DOHH2 (cell line): ENCODE measurements at regions not wholly inside any gene's neighbourhood (a gene's known extent, or its start where the extent isn't known, plus 50 kb on each side); places are given as distances from the start of the nearest gene placed in this dataset.

ENCODE experiments used
- H3F3A ChIP-seq: fragments of 200-600 bp; sonication (generic), shearing (Covaris generic); 2 replicates; pipeline ENCODE4 v1.6.0; 2016; ENCODE audit warnings: antibody characterized with exemption, mild to moderate bottlenecking; ENCODE audit not compliant: control insufficient read depth, insufficient read depth
- H3K27ac ChIP-seq: fragments of 200-600 bp; sonication (generic); 2 replicates; pipeline ENCODE4 v1.5.1; 2014; ENCODE audit warnings: low read depth, mild to moderate bottlenecking, low read length, moderate library complexity
- H3K27me3 ChIP-seq: fragments of 200-600 bp; sonication (generic); 2 replicates; pipeline ENCODE4 v1.6.1; 2014; ENCODE audit warnings: mild to moderate bottlenecking, low read length, mixed read lengths; ENCODE audit not compliant: control insufficient read depth
- H3K36me3 ChIP-seq: fragments of 200-600 bp; sonication (generic); 2 replicates; pipeline ENCODE4 v1.6.1; 2014; ENCODE audit warnings: mild to moderate bottlenecking, low read length, moderate library complexity, mixed read lengths; ENCODE audit not compliant: control insufficient read depth
- H3K4me1 ChIP-seq: fragments of 200-600 bp; sonication (generic); 2 replicates; pipeline ENCODE4 v1.6.1; 2014; ENCODE audit warnings: mild to moderate bottlenecking, low read length, mixed read lengths; ENCODE audit not compliant: control insufficient read depth
- H3K4me2 ChIP-seq: fragments of 200-600 bp; sonication (generic); 2 replicates; pipeline ENCODE4 v1.6.0; 2014; ENCODE audit warnings: mild to moderate bottlenecking, low read length, moderate library complexity
- H3K4me3 ChIP-seq: fragments of 200-600 bp; sonication (generic); 2 replicates; pipeline ENCODE4 v1.5.1; 2014; ENCODE audit warnings: mild to moderate bottlenecking, low read length, mixed read lengths
- H3K79me2 ChIP-seq: fragments of 200-600 bp; sonication (generic); 2 replicates; pipeline ENCODE4 v1.6.1; 2014; ENCODE audit warnings: mild to moderate bottlenecking, low read length, mixed read lengths; ENCODE audit not compliant: control insufficient read depth
- H3K9me2 ChIP-seq: fragments of 200-600 bp; sonication (generic); replicated peaks from 2 replicates; pipeline ENCODE4 v1.6.1; 2014; ENCODE audit warnings: mild to moderate bottlenecking, low read length, mixed read lengths; ENCODE audit not compliant: control insufficient read depth
- H3K9me3 ChIP-seq: fragments of 200-600 bp; sonication (generic); 2 replicates; pipeline ENCODE4 v1.6.1; 2014; ENCODE audit warnings: antibody characterized with exemption, low read length, mixed read lengths; ENCODE audit not compliant: control insufficient read depth, insufficient read depth
- H4K20me1 ChIP-seq: fragments of 200-600 bp; sonication (generic); 2 replicates; pipeline ENCODE4 v1.6.0; 2014; ENCODE audit warnings: low read depth, mild to moderate bottlenecking, antibody characterized with exemption, low read length, moderate library complexity; ENCODE audit not compliant: control insufficient read depth, insufficient read depth
- CTCF ChIP-seq: fragments of 200-600 bp; sonication (generic); IDR thresholded peaks from one replicate; pipeline ENCODE4 v1.5.1; 2014; ENCODE audit warnings: antibody characterized with exemption, mild to moderate bottlenecking, low read depth, low read length; ENCODE audit not compliant: poor library complexity, severe bottlenecking
- EZH2phosphoT487 ChIP-seq: fragments of 200-600 bp; sonication (generic); IDR thresholded peaks from 2 replicates; pipeline ENCODE4 v1.6.1; 2017; ENCODE audit warnings: borderline replicate concordance, mild to moderate bottlenecking, antibody characterized with exemption, low read length, moderate library complexity, mixed read lengths

GRCh38 chr13:22154041-22154440 is 483.2 kb downstream of the FGF9 start:
- Histone ChIP-seq H3K27ac (no peak overlapping the region), H3K4me1 (no peaks in the 10 kb centered on the region), H3K9me2 (no peaks in the 10 kb centered on the region), H4K20me1 (no peaks in the 10 kb centered on the region), H3K79me2 (no peaks in the 10 kb centered on the region), H3K36me3 (no peaks in the 10 kb centered on the region), H3K27me3 (no peaks in the 10 kb centered on the region), H3K4me3 (no peak overlapping the region), H3F3A (no peaks in the 10 kb centered on the region), H3K4me2 (no peak overlapping the region), H3K9me3 (no peaks in the 10 kb centered on the region)
- no peak for TF ChIP-seq EZH2phosphoT487
- TF ChIP-seq CTCF, result no peak

- TF ChIP-seq CTCF (no peak), EZH2phosphoT487 (no peak)
- H3K9me2 ChIP-seq, result no peaks in the 10 kb centered on the region
These were observed 491.0 kb downstream of the FGF9 start for GRCh38 chr13:22161871-22162270.

GRCh38 chr13:22162889-22163288 is 492.0 kb downstream of the FGF9 start:
- no peaks in the 10 kb centered on the region for H3K9me2 ChIP-seq
- TF ChIP-seq CTCF (no peak), EZH2phosphoT487 (no peak)
- H3K9me3 ChIP-seq, result no peaks in the 10 kb centered on the region
- no peaks in the 10 kb centered on the region for H3K79me2 ChIP-seq
- H3K36me3 ChIP-seq, result no peaks in the 10 kb centered on the region
- no peaks in the 10 kb centered on the region for H4K20me1 ChIP-seq
- H3K4me2 ChIP-seq, result no peak overlapping the region
- H3F3A ChIP-seq, result no peaks in the 10 kb centered on the region
- H3K27ac ChIP-seq, result no peak overlapping the region
- H3K27me3 ChIP-seq, result no peaks in the 10 kb centered on the region
- H3K4me1 ChIP-seq, result no peaks in the 10 kb centered on the region
- no peak overlapping the region for H3K4me3 ChIP-seq

More at GRCh38 chr13:22161871-22162270, 491.0 kb downstream of the FGF9 start:
- no peak overlapping the region for H3K4me3 ChIP-seq
- no peaks in the 10 kb centered on the region for H3K79me2 ChIP-seq
- no peaks in the 10 kb centered on the region for H3K27me3 ChIP-seq
- no peaks in the 10 kb centered on the region for H3K4me1 ChIP-seq
- no peak overlapping the region for H3K27ac ChIP-seq
- no peak overlapping the region for H3K4me2 ChIP-seq
- H4K20me1 ChIP-seq, result no peaks in the 10 kb centered on the region
- no peaks in the 10 kb centered on the region for H3K9me3 ChIP-seq
- no peaks in the 10 kb centered on the region for H3F3A ChIP-seq
- no peaks in the 10 kb centered on the region for H3K36me3 ChIP-seq
